IMR-90 (cell line): ENCODE measurements at regions not wholly inside any gene's neighbourhood (a gene's known extent, or its start where the extent isn't known, plus 50 kb on each side); places are given as distances from the start of the nearest gene placed in this dataset.

Source experiments
- BHLHE40 ChIP-seq: fragments of 150-350 bp; IDR thresholded peaks from 2 replicates; pipeline ENCODE4 v1.6.1; 2016; ENCODE audit warnings: mild to moderate bottlenecking, low read depth, low read length
- CEBPB ChIP-seq: IDR thresholded peaks from 2 replicates; pipeline ENCODE4 v1.6.1; 2012; ENCODE audit warnings: low read depth, low read length, improper control_type of control experiment
- CHD1 ChIP-seq: IDR thresholded peaks from 2 replicates; pipeline ENCODE4 v1.6.1; 2012; ENCODE audit warnings: low read depth, low read length, improper control_type of control experiment
- CTCF ChIP-seq: conservative IDR thresholded peaks from 2 replicates; pipeline ENCODE4 v1.5.1; 2012; ENCODE audit warnings: mild to moderate bottlenecking, low read depth, low read length, improper control_type of control experiment
- ELK1 ChIP-seq: fragments of 150-350 bp; IDR thresholded peaks from 2 replicates; pipeline ENCODE4 v1.6.1; 2016; ENCODE audit warnings: low read depth, mild to moderate bottlenecking, low read length, moderate library complexity, borderline replicate concordance
- FOS ChIP-seq: fragments of 150-350 bp; IDR thresholded peaks from 2 replicates; pipeline ENCODE4 v1.6.1; 2016; ENCODE audit warnings: low read depth, low read length
- MAFK ChIP-seq: IDR thresholded peaks from 2 replicates; pipeline ENCODE4 v1.6.1; 2012; ENCODE audit warnings: low read depth, low read length, improper control_type of control experiment
- MAZ ChIP-seq: IDR thresholded peaks from 2 replicates; pipeline ENCODE4 v1.6.1; 2012; ENCODE audit warnings: low read depth, mild to moderate bottlenecking, low read length, improper control_type of control experiment, moderate library complexity, borderline replicate concordance
- MXI1 ChIP-seq: IDR thresholded peaks from 2 replicates; pipeline ENCODE4 v1.6.1; 2012; ENCODE audit warnings: low read depth, mild to moderate bottlenecking, low read length, moderate library complexity, borderline replicate concordance
- POLR2A ChIP-seq: IDR thresholded peaks from 2 replicates; pipeline ENCODE4 v1.6.1; 2012; ENCODE audit warnings: mild to moderate bottlenecking, low read depth, low read length
- RAD21 ChIP-seq: IDR thresholded peaks from 2 replicates; pipeline ENCODE4 v1.6.1; 2012; ENCODE audit warnings: low read length, improper control_type of control experiment
- RFX5 ChIP-seq: IDR thresholded peaks from 2 replicates; pipeline ENCODE4 v1.8.0; 2012; ENCODE audit warnings: low read depth, mild to moderate bottlenecking, low read length, moderate library complexity
- SMC3 ChIP-seq: fragments of 150-350 bp; IDR thresholded peaks from 2 replicates; pipeline ENCODE4 v1.6.1; 2016; ENCODE audit warnings: low read depth, mild to moderate bottlenecking, antibody characterized with exemption, low read length, moderate library complexity

GRCh38 chr16:77057161-77057774 lies 133.7 kb upstream of the MON1B start:
- TF ChIP-seq CTCF, result no peak
- TF ChIP-seq POLR2A, result no peak
- TF ChIP-seq MAZ, result no peak
- no peak for TF ChIP-seq RAD21
- no peak for TF ChIP-seq BHLHE40
- TF ChIP-seq RFX5, result no peak
- TF ChIP-seq FOS, result no peak
- no peak for TF ChIP-seq SMC3
- no peak for TF ChIP-seq MXI1
- TF ChIP-seq CHD1, result no peak
- no peak for TF ChIP-seq ELK1
- TF ChIP-seq MAFK, result no peak
- TF ChIP-seq CEBPB, result no peak
